ENCODE measurements at regions not wholly inside any gene's neighbourhood (a gene's known extent, or its start where the extent isn't known, plus 50 kb on each side); places are given as distances from the start of the nearest gene placed in this dataset.

DNA sequence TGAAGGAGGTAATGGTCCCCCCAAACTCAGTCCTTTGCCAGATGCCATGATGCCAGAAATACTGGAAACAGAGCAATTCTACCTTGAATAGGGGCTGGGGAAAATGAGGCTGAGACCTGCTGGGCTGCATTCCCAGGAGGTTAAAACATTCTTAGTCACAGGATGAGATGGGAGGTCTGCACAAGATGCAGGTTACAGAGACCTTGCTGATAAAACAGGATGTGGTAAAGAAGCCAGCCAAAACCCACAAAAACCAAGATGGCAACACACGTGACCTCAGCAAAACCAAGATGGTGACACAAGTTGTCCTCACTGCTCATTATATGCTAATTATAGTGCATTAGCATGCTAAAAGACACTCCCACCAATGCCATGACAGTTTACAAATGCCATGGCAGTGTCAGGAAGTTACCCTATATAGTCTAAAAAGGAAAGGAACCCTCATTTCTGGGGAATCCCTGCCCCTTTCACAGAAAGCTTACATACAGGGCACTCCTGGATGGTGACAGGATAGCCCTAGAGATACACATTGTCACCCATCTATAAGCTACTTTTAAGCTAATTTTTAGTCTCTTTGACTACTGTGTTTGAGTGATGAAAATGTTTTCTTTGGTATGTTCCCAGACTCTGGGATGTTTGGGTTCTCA, 979.7 kb downstream of the TBC1D32 start:
- TF ChIP-seq, protein P1, sequence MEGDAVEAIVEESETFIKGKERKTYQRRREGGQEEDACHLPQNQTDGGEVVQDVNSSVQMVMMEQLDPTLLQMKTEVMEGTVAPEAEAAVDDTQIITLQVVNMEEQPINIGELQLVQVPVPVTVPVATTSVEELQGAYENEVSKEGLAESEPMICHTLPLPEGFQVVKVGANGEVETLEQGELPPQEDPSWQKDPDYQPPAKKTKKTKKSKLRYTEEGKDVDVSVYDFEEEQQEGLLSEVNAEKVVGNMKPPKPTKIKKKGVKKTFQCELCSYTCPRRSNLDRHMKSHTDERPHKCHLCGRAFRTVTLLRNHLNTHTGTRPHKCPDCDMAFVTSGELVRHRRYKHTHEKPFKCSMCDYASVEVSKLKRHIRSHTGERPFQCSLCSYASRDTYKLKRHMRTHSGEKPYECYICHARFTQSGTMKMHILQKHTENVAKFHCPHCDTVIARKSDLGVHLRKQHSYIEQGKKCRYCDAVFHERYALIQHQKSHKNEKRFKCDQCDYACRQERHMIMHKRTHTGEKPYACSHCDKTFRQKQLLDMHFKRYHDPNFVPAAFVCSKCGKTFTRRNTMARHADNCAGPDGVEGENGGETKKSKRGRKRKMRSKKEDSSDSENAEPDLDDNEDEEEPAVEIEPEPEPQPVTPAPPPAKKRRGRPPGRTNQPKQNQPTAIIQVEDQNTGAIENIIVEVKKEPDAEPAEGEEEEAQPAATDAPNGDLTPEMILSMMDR (IDR thresholded peaks at IDR 0.05): no peak
- H3K9me3 Mint-ChIP-seq: peaks cover 0 to 24% (median 9%) of the 10 kb centered on the region in 7 donors
- no peaks in the 10 kb centered on the region for H4K20me1 ChIP-seq (ENCODE audit: insufficient read depth, low read length)
- DNase-seq: no peak
- no peak overlapping the region for H3K27ac ChIP-seq (ENCODE audit: low read depth in 1 of 2, low read length in 2 of 2)
- no peaks in the 10 kb centered on the region for H3K4me1 ChIP-seq (ENCODE audit: control insufficient read depth in 1 of 2, insufficient read depth in 2 of 2, low read length in 2 of 2)
- H3K27ac Mint-ChIP-seq: no peak overlapping the region
- H3K4me3 ChIP-seq (replicated peaks in 1 of 3; ENCODE audit: low read depth in 2 of 3, low read length in 3 of 3): no peak overlapping the region
- no peaks in the 10 kb centered on the region for H3K27me3 ChIP-seq (ENCODE audit: control insufficient read depth in 2 of 2, insufficient read depth in 2 of 2, low read length in 2 of 2)
- H3K27me3 Mint-ChIP-seq (ENCODE audit: low read depth in 3 of 3): peaks cover 0 to 2% (median 0%) of the 10 kb centered on the region in 3 donors
- no peak overlapping the region for H2AFZ ChIP-seq (ENCODE audit: insufficient read depth, low read depth, low read length, poor library complexity, severe bottlenecking)
- no peaks in the 10 kb centered on the region for H3K36me3 Mint-ChIP-seq
- WGBS (ENCODE audit: insufficient coverage): no CpG with 5 or more reads among the region's 1 CpG
- no peak overlapping the region for H3K4me3 Mint-ChIP-seq
- H3K79me2 ChIP-seq (ENCODE audit: insufficient read depth, low read length): no peaks in the 10 kb centered on the region
- peaks cover 12 to 20% of the 10 kb centered on the region in 2 donors for H3K9me3 ChIP-seq (replicated peaks in 1 of 2; ENCODE audit: control insufficient read depth in 1 of 2, insufficient read depth in 1 of 2, low read length in 2 of 2)
- H3K4me1 Mint-ChIP-seq: no peaks in the 10 kb centered on the region
- no peaks in the 10 kb centered on the region for H3K36me3 ChIP-seq (replicated peaks in 1 of 2; ENCODE audit: control insufficient read depth in 1 of 2, insufficient read depth in 2 of 2, low read length in 2 of 2)
- H3K4me2 ChIP-seq (replicated peaks; ENCODE audit: extremely low read depth, low read length, poor library complexity, severe bottlenecking): no peak overlapping the region
- intact Hi-C loops (cut with micrococcal nuclease): no loop called here
- no peak overlapping the region for H3K9ac ChIP-seq (ENCODE audit: insufficient read depth, low read length, poor library complexity, severe bottlenecking)

DNA sequence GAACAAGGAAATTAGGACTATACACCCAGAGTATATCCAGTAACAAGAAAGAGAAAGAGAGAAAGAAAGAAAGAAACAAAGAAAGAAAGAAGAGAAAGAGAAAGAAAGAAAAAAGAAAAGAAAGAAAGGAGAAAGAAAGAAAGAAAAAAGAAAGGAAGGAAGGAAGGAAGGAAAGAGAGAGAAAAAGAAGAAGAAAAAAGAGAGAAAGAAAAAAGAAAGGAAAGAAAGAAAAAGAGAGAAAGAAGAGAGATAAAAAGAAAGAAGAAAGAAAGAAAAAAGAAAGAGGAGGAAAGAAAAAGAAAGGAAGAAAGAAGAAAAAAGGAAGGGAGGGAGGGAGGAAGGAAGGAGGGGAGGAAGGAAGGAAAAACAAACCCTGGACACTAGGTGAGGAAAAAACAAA, 981.8 kb downstream of the TBC1D32 start:
- Histone ChIP-seq H3K4me2 (replicated peaks; ENCODE audit: extremely low read depth, low read length, poor library complexity, severe bottlenecking) (no peak overlapping the region), H3K27ac (ENCODE audit: low read depth in 1 of 2, low read length in 2 of 2) (no peak overlapping the region), H3K4me3 (replicated peaks in 1 of 3; ENCODE audit: low read depth in 2 of 3, low read length in 3 of 3) (no peak overlapping the region), H4K20me1 (ENCODE audit: insufficient read depth, low read length) (no peaks in the 10 kb centered on the region), H3K79me2 (ENCODE audit: insufficient read depth, low read length) (no peaks in the 10 kb centered on the region), H3K27me3 (ENCODE audit: control insufficient read depth in 2 of 2, insufficient read depth in 2 of 2, low read length in 2 of 2) (no peaks in the 10 kb centered on the region), H3K9ac (ENCODE audit: insufficient read depth, low read length, poor library complexity, severe bottlenecking) (no peak overlapping the region), H3K4me1 (ENCODE audit: control insufficient read depth in 1 of 2, insufficient read depth in 2 of 2, low read length in 2 of 2) (no peaks in the 10 kb centered on the region), H3K36me3 (replicated peaks in 1 of 2; ENCODE audit: control insufficient read depth in 1 of 2, insufficient read depth in 2 of 2, low read length in 2 of 2) (no peaks in the 10 kb centered on the region), H3K9me3 (replicated peaks in 1 of 2; ENCODE audit: control insufficient read depth in 1 of 2, insufficient read depth in 1 of 2, low read length in 2 of 2) (peaks cover 0 to 4% of the 10 kb centered on the region in 2 donors), H2AFZ (ENCODE audit: insufficient read depth, low read depth, low read length, poor library complexity, severe bottlenecking) (no peak overlapping the region)
- no peak overlapping the region for H3K4me3 Mint-ChIP-seq
- H3K27ac Mint-ChIP-seq: no peak overlapping the region
- TF ChIP-seq, protein P1 (IDR thresholded peaks at IDR 0.05): peak; percentile 15
- intact Hi-C loops (cut with micrococcal nuclease): no loop called here
- no peaks in the 10 kb centered on the region for H3K27me3 Mint-ChIP-seq (ENCODE audit: low read depth in 3 of 3)
- H3K36me3 Mint-ChIP-seq: no peaks in the 10 kb centered on the region
- H3K4me1 Mint-ChIP-seq: no peaks in the 10 kb centered on the region
- H3K9me3 Mint-ChIP-seq: peaks cover 0 to 11% (median 2%) of the 10 kb centered on the region in 7 donors
- no peak for DNase-seq
